Hepatocyte (in vitro differentiated cells): ENCODE measurements at regions not wholly inside any gene's neighbourhood (a gene's known extent, or its start where the extent isn't known, plus 50 kb on each side); places are given as distances from the start of the nearest gene placed in this dataset.

Source experiments
- CTCF ChIP-seq: fragments of 200-600 bp; sonication (generic); IDR thresholded peaks from 2 replicates; pipeline ENCODE4 v1.5.1; 2016; ENCODE audit warnings: antibody characterized with exemption, mild to moderate bottlenecking; ENCODE audit not compliant: poor library complexity
- EZH2phosphoT487 ChIP-seq: fragments of 200-600 bp; sonication (generic); IDR thresholded peaks from one replicate; pipeline ENCODE4 v1.6.1; 2018; ENCODE audit warnings: antibody characterized with exemption, mild to moderate bottlenecking, low read depth, moderate library complexity; ENCODE audit not compliant: unreplicated experiment, severe bottlenecking

- no peak for TF ChIP-seq CTCF
- TF ChIP-seq EZH2phosphoT487: no peak
Measured at GRCh38 chr6:54784011-54784410, 62.6 kb upstream of the FAM83B start.
